Thymus (tissue), 11 donors: ENCODE measurements at regions not wholly inside any gene's neighbourhood (a gene's known extent, or its start where the extent isn't known, plus 50 kb on each side); places are given as distances from the start of the nearest gene placed in this dataset.

ENCODE experiments used
- DNase-seq, 9 donors: peaks; one replicate each; pipeline ENCODE4 v3.0.0-alpha.2; 2013; ENCODE audit warnings: low spot score in 9 of 9, low read depth in 6 of 9, missing footprints in 1 of 9
- H3K27ac ChIP-seq, 2 donors: one replicate each; pipeline ENCODE4 v1.5.1; 2013; ENCODE audit warnings: control low read depth in 1 of 2, low read depth in 1 of 2, low read length in 1 of 2, mild to moderate bottlenecking in 1 of 2, moderate library complexity in 1 of 2
- H3K27me3 ChIP-seq, 2 donors: one replicate each; pipeline ENCODE4 v1.5.1; 2013; ENCODE audit warnings: low read length in 1 of 2; ENCODE audit not compliant: control insufficient read depth in 2 of 2, insufficient read depth in 1 of 2
- H3K36me3 ChIP-seq, 2 donors: one replicate each; pipeline ENCODE4 v1.5.1; 2013; ENCODE audit warnings: low read length in 1 of 2, mild to moderate bottlenecking in 1 of 2, moderate library complexity in 1 of 2; ENCODE audit not compliant: control insufficient read depth in 2 of 2, insufficient read depth in 2 of 2
- H3K4me1 ChIP-seq, 2 donors: one replicate each; pipeline ENCODE4 v1.5.1; 2013; ENCODE audit warnings: low read length in 2 of 2; ENCODE audit not compliant: control insufficient read depth in 2 of 2, insufficient read depth in 2 of 2
- H3K4me3 ChIP-seq, 2 donors: one replicate each; pipeline ENCODE4 v1.5.1; 2013; ENCODE audit warnings: low read length in 2 of 2, control low read depth in 1 of 2, mild to moderate bottlenecking in 1 of 2
- H3K9me3 ChIP-seq, 2 donors: one replicate each; pipeline ENCODE4 v1.5.1; 2013; ENCODE audit warnings: low read length in 1 of 2, mild to moderate bottlenecking in 1 of 2; ENCODE audit not compliant: control insufficient read depth in 2 of 2, insufficient read depth in 1 of 2
- WGBS: extraction: QIAGEN DNeasy Blood & Tissue Kit; methylation state at CpG from one replicate; pipeline ENCODE4 v1.1.7; 2013; 5-methylcytosine and 5-hydroxymethylcytosine counted together
- donor health status: healthy.

- WGBS = 88% methylated on average over 4 of the region's 4 CpGs
- Histone ChIP-seq H3K9me3 (no peaks in the 10 kb centered on the region), H3K4me3 (no peak overlapping the region), H3K4me1 (no peaks in the 10 kb centered on the region), H3K27ac (no peak overlapping the region), H3K36me3 (no peaks in the 10 kb centered on the region), H3K27me3 (no peaks in the 10 kb centered on the region)
- no peak for DNase-seq
Measured at GRCh38 chr1:96409087-96409486, 312.5 kb upstream of the PTBP2 start.

- 92% methylated on average over 3 of the region's 3 CpGs for WGBS
- Histone ChIP-seq H3K27ac (no peak overlapping the region), H3K9me3 (peaks cover 0 to 4% of the 10 kb centered on the region in 2 donors), H3K27me3 (no peaks in the 10 kb centered on the region), H3K4me1 (no peaks in the 10 kb centered on the region), H3K36me3 (no peaks in the 10 kb centered on the region), H3K4me3 (no peak overlapping the region)
- no peak for DNase-seq
Measured at GRCh38 chr1:96409689-96410088, 311.9 kb upstream of the PTBP2 start.

GRCh38 chr1:96411006-96411405 lies 310.6 kb upstream of the PTBP2 start:
- H3K4me3 ChIP-seq = no peak overlapping the region
- WGBS = 82% methylated on average over 2 of the region's 2 CpGs
- no peak for DNase-seq
- no peak overlapping the region for H3K27ac ChIP-seq
- no peaks in the 10 kb centered on the region for H3K4me1 ChIP-seq
- H3K9me3 ChIP-seq = peaks cover 0 to 5% of the 10 kb centered on the region in 2 donors
- H3K36me3 ChIP-seq = no peaks in the 10 kb centered on the region
- H3K27me3 ChIP-seq = no peaks in the 10 kb centered on the region

- Histone ChIP-seq H3K4me1 (no peaks in the 10 kb centered on the region), H3K4me3 (no peak overlapping the region), H3K9me3 (peaks cover 0 to 5% of the 10 kb centered on the region in 2 donors), H3K27ac (no peak overlapping the region), H3K27me3 (no peaks in the 10 kb centered on the region), H3K36me3 (no peaks in the 10 kb centered on the region)
- no peak for DNase-seq
- 72% methylated on average over 6 of the region's 6 CpGs for WGBS
Measured at GRCh38 chr1:96414598-96414997, 307.0 kb upstream of the PTBP2 start.

GRCh38 chr1:96416111-96416595 lies 305.4 kb upstream of the PTBP2 start:
- H3K27me3 ChIP-seq = no peaks in the 10 kb centered on the region
- no peaks in the 10 kb centered on the region for H3K36me3 ChIP-seq
- DNase-seq = no peak
- WGBS = 83% methylated on average over 5 of the region's 5 CpGs
- H3K27ac ChIP-seq = peak overlapping the region in 1 of 2 donors; percentile 53
- H3K4me3 ChIP-seq = no peak overlapping the region
- peaks cover 0 to 5% of the 10 kb centered on the region in 2 donors for H3K9me3 ChIP-seq
- no peaks in the 10 kb centered on the region for H3K4me1 ChIP-seq

GRCh38 chr1:96416701-96417444 lies 304.7 kb upstream of the PTBP2 start:
- peak overlapping the region in 1 of 2 donors; percentile 53 for H3K27ac ChIP-seq
- no peaks in the 10 kb centered on the region for H3K36me3 ChIP-seq
- DNase-seq = no peak
- H3K27me3 ChIP-seq = no peaks in the 10 kb centered on the region
- peaks cover 0 to 5% of the 10 kb centered on the region in 2 donors for H3K9me3 ChIP-seq
- WGBS = 75% methylated on average over 5 of the region's 5 CpGs
- no peak overlapping the region for H3K4me3 ChIP-seq
- H3K4me1 ChIP-seq = no peaks in the 10 kb centered on the region

- Histone ChIP-seq H3K4me1 (no peaks in the 10 kb centered on the region), H3K36me3 (no peaks in the 10 kb centered on the region), H3K27ac (no peak overlapping the region), H3K9me3 (peaks cover 0 to 5% of the 10 kb centered on the region in 2 donors), H3K4me3 (no peak overlapping the region), H3K27me3 (no peaks in the 10 kb centered on the region)
- DNase-seq = no peak
- WGBS = 90% methylated on average over 6 of the region's 6 CpGs
Measured at GRCh38 chr1:96418969-96419368, 302.6 kb upstream of the PTBP2 start.

- Histone ChIP-seq H3K9me3 (no peaks in the 10 kb centered on the region), H3K27ac (no peak overlapping the region), H3K36me3 (no peaks in the 10 kb centered on the region), H3K4me1 (no peaks in the 10 kb centered on the region), H3K4me3 (no peak overlapping the region), H3K27me3 (no peaks in the 10 kb centered on the region)
- WGBS = 86% methylated on average over 1 of the region's 1 CpG
- no peak for DNase-seq
Measured at GRCh38 chr1:96424877-96425276, 296.7 kb upstream of the PTBP2 start.

- Histone ChIP-seq H3K36me3 (no peaks in the 10 kb centered on the region), H3K9me3 (no peaks in the 10 kb centered on the region), H3K4me3 (no peak overlapping the region), H3K27ac (no peak overlapping the region), H3K4me1 (no peaks in the 10 kb centered on the region), H3K27me3 (no peaks in the 10 kb centered on the region)
- 92% methylated on average over 5 of the region's 5 CpGs for WGBS
- no peak for DNase-seq
Measured at GRCh38 chr1:96425382-96426129, 296.0 kb upstream of the PTBP2 start.
